ENCODE measurements at regions not wholly inside any gene's neighbourhood (a gene's known extent, or its start where the extent isn't known, plus 50 kb on each side); places are given as distances from the start of the nearest gene placed in this dataset.

- no peak overlapping the region for H3K9ac ChIP-seq (ENCODE audit: low read length)
- H3K27me3 ChIP-seq (ENCODE audit: low read length), result no peaks in the 10 kb centered on the region
- H3K79me2 ChIP-seq (ENCODE audit: insufficient read depth, low read length), result no peaks in the 10 kb centered on the region
- H3K27ac ChIP-seq (ENCODE audit: low read depth, low read length), result no peak overlapping the region
- H4K20me1 ChIP-seq (ENCODE audit: low read depth, low read length), result no peaks in the 10 kb centered on the region
- TF ChIP-seq, protein P1, sequence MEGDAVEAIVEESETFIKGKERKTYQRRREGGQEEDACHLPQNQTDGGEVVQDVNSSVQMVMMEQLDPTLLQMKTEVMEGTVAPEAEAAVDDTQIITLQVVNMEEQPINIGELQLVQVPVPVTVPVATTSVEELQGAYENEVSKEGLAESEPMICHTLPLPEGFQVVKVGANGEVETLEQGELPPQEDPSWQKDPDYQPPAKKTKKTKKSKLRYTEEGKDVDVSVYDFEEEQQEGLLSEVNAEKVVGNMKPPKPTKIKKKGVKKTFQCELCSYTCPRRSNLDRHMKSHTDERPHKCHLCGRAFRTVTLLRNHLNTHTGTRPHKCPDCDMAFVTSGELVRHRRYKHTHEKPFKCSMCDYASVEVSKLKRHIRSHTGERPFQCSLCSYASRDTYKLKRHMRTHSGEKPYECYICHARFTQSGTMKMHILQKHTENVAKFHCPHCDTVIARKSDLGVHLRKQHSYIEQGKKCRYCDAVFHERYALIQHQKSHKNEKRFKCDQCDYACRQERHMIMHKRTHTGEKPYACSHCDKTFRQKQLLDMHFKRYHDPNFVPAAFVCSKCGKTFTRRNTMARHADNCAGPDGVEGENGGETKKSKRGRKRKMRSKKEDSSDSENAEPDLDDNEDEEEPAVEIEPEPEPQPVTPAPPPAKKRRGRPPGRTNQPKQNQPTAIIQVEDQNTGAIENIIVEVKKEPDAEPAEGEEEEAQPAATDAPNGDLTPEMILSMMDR (IDR thresholded peaks at IDR 0.05; ENCODE audit: insufficient read depth, low read length, poor library complexity, severe bottlenecking), result no peak
- no peak for TF ChIP-seq EZH2phosphoT487 (conservative IDR thresholded peaks at IDR 0.05; ENCODE audit: low read length)
- no peak overlapping the region for H3K4me2 ChIP-seq (ENCODE audit: low read depth, low read length, poor library complexity, severe bottlenecking)
- no peak overlapping the region for H3K4me3 ChIP-seq (ENCODE audit: insufficient read depth, low read length, poor library complexity, severe bottlenecking)
- no peaks in the 10 kb centered on the region for H3K9me2 ChIP-seq (replicated peaks; ENCODE audit: insufficient read depth, low read length)
- H2AFZ ChIP-seq (ENCODE audit: low read depth, low read length, severe bottlenecking), result no peak overlapping the region
- no peaks in the 10 kb centered on the region for H3F3A ChIP-seq (ENCODE audit: insufficient read depth)
- no peaks in the 10 kb centered on the region for H3K36me3 ChIP-seq (ENCODE audit: low read length)
- no peaks in the 10 kb centered on the region for H3K9me3 ChIP-seq (ENCODE audit: insufficient read depth, low read length)
These were observed 88.9 kb upstream of the GULP1 start for GRCh38 chr2:188202777-188203176.

- H3K9ac ChIP-seq (ENCODE audit: low read length), result no peak overlapping the region
- TF ChIP-seq EZH2phosphoT487 (conservative IDR thresholded peaks at IDR 0.05; ENCODE audit: low read length), result no peak
- TF ChIP-seq, protein P1 (IDR thresholded peaks at IDR 0.05; ENCODE audit: insufficient read depth, low read length, poor library complexity, severe bottlenecking), result no peak
- H2AFZ ChIP-seq (ENCODE audit: low read depth, low read length, severe bottlenecking), result no peak overlapping the region
- no peaks in the 10 kb centered on the region for H4K20me1 ChIP-seq (ENCODE audit: low read depth, low read length)
- H3K27me3 ChIP-seq (ENCODE audit: low read length), result no peaks in the 10 kb centered on the region
- no peaks in the 10 kb centered on the region for H3K36me3 ChIP-seq (ENCODE audit: low read length)
- H3K4me3 ChIP-seq (ENCODE audit: insufficient read depth, low read length, poor library complexity, severe bottlenecking), result no peak overlapping the region
- no peaks in the 10 kb centered on the region for H3F3A ChIP-seq (ENCODE audit: insufficient read depth)
- no peak overlapping the region for H3K4me2 ChIP-seq (ENCODE audit: low read depth, low read length, poor library complexity, severe bottlenecking)
- no peaks in the 10 kb centered on the region for H3K9me3 ChIP-seq (ENCODE audit: insufficient read depth, low read length)
- H3K79me2 ChIP-seq (ENCODE audit: insufficient read depth, low read length), result no peaks in the 10 kb centered on the region
- H3K9me2 ChIP-seq (replicated peaks; ENCODE audit: insufficient read depth, low read length), result no peaks in the 10 kb centered on the region
- H3K27ac ChIP-seq (ENCODE audit: low read depth, low read length), result no peak overlapping the region
These were observed 87.9 kb upstream of the GULP1 start for GRCh38 chr2:188203776-188204175.

GRCh38 chr2:188204824-188205223 is 86.8 kb upstream of the GULP1 start:
- Histone ChIP-seq H3F3A (ENCODE audit: insufficient read depth) (no peaks in the 10 kb centered on the region), H3K27me3 (ENCODE audit: low read length) (no peaks in the 10 kb centered on the region), H2AFZ (ENCODE audit: low read depth, low read length, severe bottlenecking) (no peak overlapping the region), H3K9me3 (ENCODE audit: insufficient read depth, low read length) (no peaks in the 10 kb centered on the region), H4K20me1 (ENCODE audit: low read depth, low read length) (no peaks in the 10 kb centered on the region), H3K9ac (ENCODE audit: low read length) (no peak overlapping the region), H3K27ac (ENCODE audit: low read depth, low read length) (no peak overlapping the region), H3K36me3 (ENCODE audit: low read length) (no peaks in the 10 kb centered on the region), H3K9me2 (replicated peaks; ENCODE audit: insufficient read depth, low read length) (no peaks in the 10 kb centered on the region), H3K4me2 (ENCODE audit: low read depth, low read length, poor library complexity, severe bottlenecking) (no peak overlapping the region), H3K79me2 (ENCODE audit: insufficient read depth, low read length) (no peaks in the 10 kb centered on the region), H3K4me3 (ENCODE audit: insufficient read depth, low read length, poor library complexity, severe bottlenecking) (no peak overlapping the region)
- TF ChIP-seq, protein P1 (IDR thresholded peaks at IDR 0.05; ENCODE audit: insufficient read depth, low read length, poor library complexity, severe bottlenecking), result no peak
- no peak for TF ChIP-seq EZH2phosphoT487 (conservative IDR thresholded peaks at IDR 0.05; ENCODE audit: low read length)
